ENCODE measurements at regions not wholly inside any gene's neighbourhood (a gene's known extent, or its start where the extent isn't known, plus 50 kb on each side); places are given as distances from the start of the nearest gene placed in this dataset.
"Not testable (repeated sequence)": the region's sequence is repeated elsewhere in the genome, so short reads cannot be mapped to it uniquely, and the experiment has no call there.

DNA sequence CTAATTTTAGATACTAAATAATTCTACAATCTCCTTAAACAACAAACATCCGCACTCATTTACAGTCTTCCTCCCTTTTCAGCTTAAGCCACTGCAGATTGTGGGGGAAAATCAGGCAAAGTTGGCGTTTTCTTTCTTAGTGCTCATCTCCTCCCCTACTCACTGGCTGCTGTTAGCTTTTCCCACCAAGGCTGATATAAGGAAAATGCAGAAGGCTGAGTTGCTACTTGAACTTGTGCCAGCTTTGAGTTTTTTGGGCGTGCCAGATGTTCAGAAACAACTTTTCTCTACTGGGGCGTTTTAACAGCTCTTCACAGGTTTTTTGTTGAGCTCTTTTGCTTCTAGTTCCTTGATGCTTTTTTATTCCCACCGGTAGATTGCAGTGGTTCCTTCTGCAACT lies 222.0 kb downstream of the PYDC2 start:
- no peak for DNase-seq (ENCODE audit: low spot score)

DNA sequence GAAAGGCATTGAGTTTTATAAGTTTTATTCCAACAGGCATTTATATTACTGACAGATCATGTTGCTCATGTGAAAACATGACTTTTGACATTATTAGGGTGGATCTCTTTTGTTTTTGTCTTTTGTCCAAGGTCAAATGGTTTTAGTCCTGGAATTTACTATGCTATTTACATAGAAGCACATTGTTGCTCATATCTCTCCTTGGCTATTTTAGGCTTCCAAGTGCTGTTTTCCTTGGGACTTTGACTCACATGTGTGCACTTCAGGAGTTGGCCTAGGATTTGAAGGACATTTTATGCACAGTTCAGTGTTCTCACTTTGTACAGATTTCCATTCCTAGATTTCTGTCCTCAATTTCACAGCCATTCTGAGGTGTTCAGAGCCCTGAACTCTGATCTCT lies 225.7 kb downstream of the PYDC2 start:
- DNase-seq (ENCODE audit: low spot score) (no peak), ATAC-seq (ENCODE audit: low read depth) (no peak)
- H3K27ac ChIP-seq (ENCODE audit: poor library complexity, severe bottlenecking): no peak overlapping the region
- no peak overlapping the region for H3K4me3 ChIP-seq (ENCODE audit: severe bottlenecking)
- no peaks in the 10 kb centered on the region for H3K27me3 ChIP-seq (ENCODE audit: insufficient read depth, poor library complexity, severe bottlenecking)
- no peaks in the 10 kb centered on the region for H3K36me3 ChIP-seq (ENCODE audit: low read depth)
- TF ChIP-seq, protein P1, sequence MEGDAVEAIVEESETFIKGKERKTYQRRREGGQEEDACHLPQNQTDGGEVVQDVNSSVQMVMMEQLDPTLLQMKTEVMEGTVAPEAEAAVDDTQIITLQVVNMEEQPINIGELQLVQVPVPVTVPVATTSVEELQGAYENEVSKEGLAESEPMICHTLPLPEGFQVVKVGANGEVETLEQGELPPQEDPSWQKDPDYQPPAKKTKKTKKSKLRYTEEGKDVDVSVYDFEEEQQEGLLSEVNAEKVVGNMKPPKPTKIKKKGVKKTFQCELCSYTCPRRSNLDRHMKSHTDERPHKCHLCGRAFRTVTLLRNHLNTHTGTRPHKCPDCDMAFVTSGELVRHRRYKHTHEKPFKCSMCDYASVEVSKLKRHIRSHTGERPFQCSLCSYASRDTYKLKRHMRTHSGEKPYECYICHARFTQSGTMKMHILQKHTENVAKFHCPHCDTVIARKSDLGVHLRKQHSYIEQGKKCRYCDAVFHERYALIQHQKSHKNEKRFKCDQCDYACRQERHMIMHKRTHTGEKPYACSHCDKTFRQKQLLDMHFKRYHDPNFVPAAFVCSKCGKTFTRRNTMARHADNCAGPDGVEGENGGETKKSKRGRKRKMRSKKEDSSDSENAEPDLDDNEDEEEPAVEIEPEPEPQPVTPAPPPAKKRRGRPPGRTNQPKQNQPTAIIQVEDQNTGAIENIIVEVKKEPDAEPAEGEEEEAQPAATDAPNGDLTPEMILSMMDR (IDR thresholded peaks at IDR 0.05; ENCODE audit: poor library complexity, severe bottlenecking): no peak
- H3K4me1 ChIP-seq (ENCODE audit: insufficient read depth, poor library complexity, severe bottlenecking): no peaks in the 10 kb centered on the region
- no peaks in the 10 kb centered on the region for H3K9me3 ChIP-seq (ENCODE audit: severe bottlenecking)

More for the DNA sequence above, 222.0 kb downstream of the PYDC2 start:
- no peaks in the 10 kb centered on the region for H3K36me3 ChIP-seq (ENCODE audit: low read depth)
- no peaks in the 10 kb centered on the region for H3K9me3 ChIP-seq (ENCODE audit: severe bottlenecking)
- H3K27ac ChIP-seq (ENCODE audit: poor library complexity, severe bottlenecking): no peak overlapping the region
- TF ChIP-seq, protein P1 (IDR thresholded peaks at IDR 0.05; ENCODE audit: poor library complexity, severe bottlenecking): no peak
- no peak overlapping the region for H3K4me3 ChIP-seq (ENCODE audit: severe bottlenecking)
- no peaks in the 10 kb centered on the region for H3K4me1 ChIP-seq (ENCODE audit: insufficient read depth, poor library complexity, severe bottlenecking)
- no peaks in the 10 kb centered on the region for H3K27me3 ChIP-seq (ENCODE audit: insufficient read depth, poor library complexity, severe bottlenecking)
- ATAC-seq (ENCODE audit: low read depth): no peak

DNA sequence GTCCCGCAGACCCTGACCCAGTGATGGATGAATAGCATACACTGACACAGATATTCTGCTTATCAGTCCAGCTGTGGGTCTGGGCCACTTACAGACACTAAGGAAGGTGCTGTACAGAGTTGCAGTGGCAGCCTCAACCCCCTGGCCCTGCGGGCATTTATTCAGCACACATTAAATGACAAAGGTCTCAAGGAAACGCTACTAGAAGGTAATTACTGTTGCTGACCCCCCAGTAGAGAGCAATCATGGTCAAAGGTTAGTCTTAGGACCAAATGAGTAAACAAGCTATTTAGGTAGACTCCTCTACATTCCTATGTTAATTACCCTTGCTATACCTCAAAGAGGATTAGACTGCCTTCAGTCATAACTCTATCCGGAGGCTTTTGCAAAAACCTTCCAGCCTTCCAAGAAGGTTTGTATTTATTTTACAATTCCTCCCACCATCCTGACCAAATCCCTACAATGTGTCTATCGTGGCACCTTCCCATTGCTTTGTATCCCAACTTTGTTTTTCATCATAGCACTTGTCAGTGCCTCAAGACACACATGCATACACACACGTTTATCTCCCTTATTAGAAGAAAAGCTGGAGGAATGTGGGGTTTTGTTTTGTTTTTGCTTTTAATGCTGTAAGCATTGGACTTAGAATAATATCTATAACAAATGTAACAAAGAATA lies 227.9 kb downstream of the PYDC2 start:
- Histone ChIP-seq H3K4me1 (ENCODE audit: insufficient read depth, poor library complexity, severe bottlenecking) (no peaks in the 10 kb centered on the region), H3K36me3 (ENCODE audit: low read depth) (no peaks in the 10 kb centered on the region), H3K9me3 (ENCODE audit: severe bottlenecking) (no peaks in the 10 kb centered on the region), H3K27me3 (ENCODE audit: insufficient read depth, poor library complexity, severe bottlenecking) (no peaks in the 10 kb centered on the region), H3K4me3 (ENCODE audit: severe bottlenecking) (no peak overlapping the region), H3K27ac (ENCODE audit: poor library complexity, severe bottlenecking) (no peak overlapping the region)
- ATAC-seq (ENCODE audit: low read depth): no peak
- TF ChIP-seq, protein P1 (IDR thresholded peaks at IDR 0.05; ENCODE audit: poor library complexity, severe bottlenecking): no peak
- no peak for DNase-seq (ENCODE audit: low spot score)

DNA sequence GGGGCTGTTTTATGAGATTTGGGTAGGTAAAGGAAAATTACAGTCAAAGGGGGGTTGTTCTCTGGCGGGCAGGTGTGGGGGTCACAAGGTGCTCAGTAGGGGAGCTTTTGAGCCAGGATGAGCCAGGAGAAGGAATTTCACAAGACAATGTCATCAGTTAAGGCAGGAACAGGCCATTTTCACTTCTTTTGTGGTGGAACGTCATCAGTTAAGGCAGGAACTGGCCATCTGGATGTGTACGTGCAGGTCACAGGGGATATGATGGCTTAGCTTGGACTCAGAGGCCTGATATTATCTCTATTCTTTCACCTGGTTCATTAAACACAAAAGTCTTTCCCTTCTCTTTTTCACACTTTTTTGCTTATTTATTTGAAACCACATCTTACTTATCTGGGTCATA lies 230.2 kb downstream of the PYDC2 start:
- H3K4me1 ChIP-seq (ENCODE audit: insufficient read depth, poor library complexity, severe bottlenecking); DNase-seq (ENCODE audit: low spot score); H3K27me3 ChIP-seq (ENCODE audit: insufficient read depth, poor library complexity, severe bottlenecking); H3K9me3 ChIP-seq (ENCODE audit: severe bottlenecking); H3K27ac ChIP-seq (ENCODE audit: poor library complexity, severe bottlenecking); H3K4me3 ChIP-seq (ENCODE audit: severe bottlenecking); H3K36me3 ChIP-seq (ENCODE audit: low read depth); ATAC-seq (ENCODE audit: low read depth): not testable (repeated sequence)

DNA sequence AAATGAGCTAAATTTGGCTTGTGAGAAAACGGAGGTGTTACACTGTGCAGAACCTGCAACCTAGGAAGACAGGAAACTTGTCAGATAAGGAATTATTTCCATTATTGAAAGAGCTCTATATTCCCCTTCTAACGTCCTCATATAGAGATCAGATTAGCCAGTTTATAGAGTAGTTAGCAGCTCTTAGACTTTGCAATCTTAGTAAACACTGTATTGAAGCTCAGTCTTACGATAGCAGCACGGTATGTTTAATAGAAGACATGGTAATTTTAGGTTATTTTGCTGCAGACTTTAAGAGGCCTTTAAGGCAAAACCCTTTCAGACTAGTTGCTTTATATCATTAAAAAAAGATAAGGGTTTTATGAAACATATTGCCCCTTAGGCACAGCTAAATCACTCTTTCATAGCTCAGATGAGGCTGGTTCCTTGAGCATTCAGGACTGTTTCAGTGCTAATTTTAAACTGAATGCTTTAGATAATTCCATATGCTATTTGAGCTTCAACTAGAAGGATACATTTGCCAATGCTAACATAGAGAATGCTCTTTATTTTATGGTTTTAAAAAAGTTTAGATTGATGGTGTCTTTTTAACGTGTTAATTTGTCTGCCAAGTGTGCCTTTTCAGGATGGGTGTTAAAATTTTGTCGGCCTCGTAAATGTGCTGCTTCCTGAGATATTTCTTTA lies 234.3 kb downstream of the PYDC2 start:
- Histone ChIP-seq H3K9me3 (ENCODE audit: severe bottlenecking) (no peaks in the 10 kb centered on the region), H3K36me3 (ENCODE audit: low read depth) (no peaks in the 10 kb centered on the region), H3K4me3 (ENCODE audit: severe bottlenecking) (no peak overlapping the region), H3K27ac (ENCODE audit: poor library complexity, severe bottlenecking) (no peak overlapping the region), H3K4me1 (ENCODE audit: insufficient read depth, poor library complexity, severe bottlenecking) (no peaks in the 10 kb centered on the region), H3K27me3 (ENCODE audit: insufficient read depth, poor library complexity, severe bottlenecking) (no peaks in the 10 kb centered on the region)
- TF ChIP-seq, protein P1 (IDR thresholded peaks at IDR 0.05; ENCODE audit: poor library complexity, severe bottlenecking): no peak
- ATAC-seq (ENCODE audit: low read depth): no peak
- DNase-seq (ENCODE audit: low spot score): no peak
